ENCODE measurements at regions not wholly inside any gene's neighbourhood (a gene's known extent, or its start where the extent isn't known, plus 50 kb on each side); places are given as distances from the start of the nearest gene placed in this dataset.

DNA sequence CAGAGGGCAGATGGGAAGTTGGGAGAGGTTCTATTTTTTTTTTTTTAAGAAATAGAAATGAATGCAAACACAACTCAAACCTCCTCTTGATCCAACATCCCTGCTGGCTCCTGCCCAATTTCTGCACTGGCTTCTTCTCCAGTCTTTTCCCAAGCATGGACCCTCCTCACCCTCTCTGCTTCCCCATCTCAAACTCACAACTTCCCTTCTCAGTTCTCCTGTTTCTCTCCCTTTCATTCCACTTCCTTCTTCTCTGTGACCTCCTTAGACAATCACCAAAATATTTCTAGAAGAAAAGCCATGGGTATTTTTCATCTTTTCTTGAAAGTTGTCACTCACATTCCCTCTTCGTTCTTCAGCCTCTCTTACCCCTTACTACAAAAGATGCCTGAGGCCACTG, 85.2 kb upstream of the VPREB1 start:
- no peak for DNase-seq
- Histone ChIP-seq H3K27me3 (ENCODE audit: control insufficient read depth in 1 of 2, insufficient read depth in 2 of 2, low read length in 2 of 2) (no peaks in the 10 kb centered on the region), H3K4me1 (ENCODE audit: insufficient read depth, low read length) (peaks cover 7% of the 10 kb centered on the region), H3K4me3 (ENCODE audit: low read length) (no peak overlapping the region), H3K36me3 (ENCODE audit: insufficient read depth, low read length) (no peaks in the 10 kb centered on the region), H3K27ac (ENCODE audit: low read depth in 1 of 2, low read length in 2 of 2) (no peak overlapping the region), H3K9me3 (ENCODE audit: control insufficient read depth in 1 of 2, insufficient read depth in 1 of 2, low read length in 2 of 2) (no peaks in the 10 kb centered on the region)
- Mint-ChIP-seq H3K27ac (no peak overlapping the region), H3K36me3 (ENCODE audit: low read depth) (no peaks in the 10 kb centered on the region), H3K4me1 (ENCODE audit: low read depth) (peaks cover 6% of the 10 kb centered on the region), H3K9me3 (no peaks in the 10 kb centered on the region), H3K27me3 (peaks cover 10% of the 10 kb centered on the region), H3K4me3 (no peak overlapping the region)
- ATAC-seq (ENCODE audit: poor library complexity), result no peak
- TF ChIP-seq, protein P1, sequence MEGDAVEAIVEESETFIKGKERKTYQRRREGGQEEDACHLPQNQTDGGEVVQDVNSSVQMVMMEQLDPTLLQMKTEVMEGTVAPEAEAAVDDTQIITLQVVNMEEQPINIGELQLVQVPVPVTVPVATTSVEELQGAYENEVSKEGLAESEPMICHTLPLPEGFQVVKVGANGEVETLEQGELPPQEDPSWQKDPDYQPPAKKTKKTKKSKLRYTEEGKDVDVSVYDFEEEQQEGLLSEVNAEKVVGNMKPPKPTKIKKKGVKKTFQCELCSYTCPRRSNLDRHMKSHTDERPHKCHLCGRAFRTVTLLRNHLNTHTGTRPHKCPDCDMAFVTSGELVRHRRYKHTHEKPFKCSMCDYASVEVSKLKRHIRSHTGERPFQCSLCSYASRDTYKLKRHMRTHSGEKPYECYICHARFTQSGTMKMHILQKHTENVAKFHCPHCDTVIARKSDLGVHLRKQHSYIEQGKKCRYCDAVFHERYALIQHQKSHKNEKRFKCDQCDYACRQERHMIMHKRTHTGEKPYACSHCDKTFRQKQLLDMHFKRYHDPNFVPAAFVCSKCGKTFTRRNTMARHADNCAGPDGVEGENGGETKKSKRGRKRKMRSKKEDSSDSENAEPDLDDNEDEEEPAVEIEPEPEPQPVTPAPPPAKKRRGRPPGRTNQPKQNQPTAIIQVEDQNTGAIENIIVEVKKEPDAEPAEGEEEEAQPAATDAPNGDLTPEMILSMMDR (IDR thresholded peaks at IDR 0.05), result no peak
- ChIA-PET CTCF (no interaction called here), POLR2A (no interaction called here)
- intact Hi-C loops (cut with DNase I, micrococcal nuclease), result no loop called here

DNA sequence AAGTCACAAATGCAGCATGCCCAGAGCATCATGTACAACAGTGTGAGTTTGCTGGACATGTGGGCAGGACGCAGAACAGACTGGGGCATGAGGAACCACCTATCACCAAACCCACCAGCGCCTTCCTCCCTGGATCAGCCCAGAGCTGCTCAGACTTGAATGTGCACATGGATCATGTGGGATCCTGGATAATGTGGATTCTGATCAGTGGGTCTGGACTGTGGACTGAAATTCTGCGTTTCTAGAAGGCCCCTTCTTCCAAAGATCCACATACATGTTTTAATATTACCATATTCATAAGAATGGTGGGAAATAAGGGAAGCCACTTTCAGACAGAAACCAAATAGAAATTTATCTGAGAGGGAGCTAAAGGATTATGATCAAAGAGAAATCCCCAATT, 85.6 kb upstream of the VPREB1 start:
- Histone ChIP-seq H3K27ac (ENCODE audit: low read depth in 1 of 2, low read length in 2 of 2) (no peak overlapping the region), H3K27me3 (ENCODE audit: control insufficient read depth in 1 of 2, insufficient read depth in 2 of 2, low read length in 2 of 2) (no peaks in the 10 kb centered on the region), H3K9me3 (ENCODE audit: control insufficient read depth in 1 of 2, insufficient read depth in 1 of 2, low read length in 2 of 2) (no peaks in the 10 kb centered on the region), H3K4me1 (ENCODE audit: insufficient read depth, low read length) (peaks cover 7% of the 10 kb centered on the region), H3K36me3 (ENCODE audit: insufficient read depth, low read length) (no peaks in the 10 kb centered on the region), H3K4me3 (ENCODE audit: low read length) (no peak overlapping the region)
- H3K4me1 Mint-ChIP-seq (ENCODE audit: low read depth), result peaks cover 6% of the 10 kb centered on the region
- no peaks in the 10 kb centered on the region for H3K36me3 Mint-ChIP-seq (ENCODE audit: low read depth)
- ChIA-PET CTCF (no interaction called here), POLR2A (no interaction called here)
- intact Hi-C loops (cut with DNase I, micrococcal nuclease), result no loop called here
- DNase-seq (no peak), ATAC-seq (ENCODE audit: poor library complexity) (no peak)
- peaks cover 10% of the 10 kb centered on the region for H3K27me3 Mint-ChIP-seq
- no peak overlapping the region for H3K4me3 Mint-ChIP-seq
- H3K9me3 Mint-ChIP-seq, result no peaks in the 10 kb centered on the region
- TF ChIP-seq, protein P1 (IDR thresholded peaks at IDR 0.05), result no peak
- no peak overlapping the region for H3K27ac Mint-ChIP-seq

DNA sequence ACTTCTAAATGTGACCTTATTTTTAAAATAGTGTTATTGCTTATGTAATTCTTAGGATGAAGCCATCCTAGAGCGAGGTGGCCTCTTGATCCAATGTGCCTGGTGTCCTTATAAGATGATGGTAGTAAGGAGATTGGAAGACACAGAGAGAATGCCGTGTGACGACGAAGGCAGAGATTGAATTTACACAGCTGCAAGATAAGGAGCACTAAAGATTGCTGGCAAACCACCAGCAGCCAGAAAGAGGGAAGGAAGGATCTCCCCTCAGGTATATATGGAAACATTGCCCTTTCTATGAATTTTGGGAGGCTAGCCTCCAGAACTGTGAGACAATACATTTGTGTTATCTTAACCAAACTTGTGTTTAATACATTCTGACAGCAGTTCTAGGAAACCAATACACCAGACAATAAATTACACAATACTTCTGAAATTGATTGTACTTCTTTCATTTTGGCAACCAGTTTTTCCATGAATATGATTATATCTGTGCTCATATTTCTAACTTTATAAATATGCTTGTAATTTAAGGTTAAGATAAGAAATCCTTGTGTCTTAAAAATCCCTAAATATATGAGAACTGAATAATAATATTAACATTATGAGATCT, 86.3 kb upstream of the VPREB1 start:
- TF ChIP-seq, protein P1 (IDR thresholded peaks at IDR 0.05), result no peak
- Histone ChIP-seq H3K27ac (ENCODE audit: low read depth in 1 of 2, low read length in 2 of 2) (no peak overlapping the region), H3K27me3 (ENCODE audit: control insufficient read depth in 1 of 2, insufficient read depth in 2 of 2, low read length in 2 of 2) (no peaks in the 10 kb centered on the region), H3K36me3 (ENCODE audit: insufficient read depth, low read length) (no peaks in the 10 kb centered on the region), H3K4me1 (ENCODE audit: insufficient read depth, low read length) (peaks cover 7% of the 10 kb centered on the region), H3K9me3 (ENCODE audit: control insufficient read depth in 1 of 2, insufficient read depth in 1 of 2, low read length in 2 of 2) (no peaks in the 10 kb centered on the region), H3K4me3 (ENCODE audit: low read length) (no peak overlapping the region)
- ATAC-seq (ENCODE audit: poor library complexity) (no peak), DNase-seq (no peak)
- no peaks in the 10 kb centered on the region for H3K36me3 Mint-ChIP-seq (ENCODE audit: low read depth)
- intact Hi-C loops (cut with DNase I, micrococcal nuclease), result no loop called here
- H3K27ac Mint-ChIP-seq, result no peak overlapping the region
- ChIA-PET CTCF (interaction anchor here (1.1 kb wide), 1 partner anchor 43 kb away, joined by 3 read pairs; no protein-coding TSS in a partner anchor), POLR2A (no interaction called here)
- peaks cover 10% of the 10 kb centered on the region for H3K27me3 Mint-ChIP-seq
- peaks cover 6% of the 10 kb centered on the region for H3K4me1 Mint-ChIP-seq (ENCODE audit: low read depth)
- no peak overlapping the region for H3K4me3 Mint-ChIP-seq
- H3K9me3 Mint-ChIP-seq, result no peaks in the 10 kb centered on the region

Data from CD4-positive, alpha-beta T cell (primary cell).